Kidney (tissue), 13 donors: ENCODE measurements at regions not wholly inside any gene's neighbourhood (a gene's known extent, or its start where the extent isn't known, plus 50 kb on each side); places are given as distances from the start of the nearest gene placed in this dataset.

Source experiments
- DNase-seq, 5 donors: peaks; one replicate each; pipeline ENCODE4 v3.0.0-alpha.2; 2013 to 2020
- FAIRE-seq: peaks from 2 replicates; lab custom pipeline; 2012; peaks lifted over from hg19 to GRCh38; lab: Jason Lieb, UNC
- H3K27ac ChIP-seq, 2 donors: one replicate each; pipeline ENCODE4 v1.7.0; 2013; ENCODE audit warnings: low read depth in 2 of 2, low read length in 2 of 2, inconsistent platforms in 1 of 2
- H3K27me3 ChIP-seq: one replicate; pipeline ENCODE4 v1.7.1; 2013; ENCODE audit warnings: low read length, inconsistent platforms; ENCODE audit not compliant: control insufficient read depth, insufficient read depth
- H3K36me3 ChIP-seq, 3 donors: one replicate each; pipeline versions ENCODE4 v1.7.0 to v1.7.1; 2013; ENCODE audit warnings: low read length in 3 of 3, control low read depth in 1 of 3, inconsistent platforms in 1 of 3; ENCODE audit not compliant: insufficient read depth in 3 of 3, control insufficient read depth in 2 of 3
- H3K4me1 ChIP-seq, 3 donors: one replicate each; pipeline versions ENCODE4 v1.7.0 to v1.7.1; 2013; ENCODE audit warnings: low read length in 3 of 3, inconsistent platforms in 1 of 3, low read depth in 1 of 3; ENCODE audit not compliant: control insufficient read depth in 2 of 3, insufficient read depth in 2 of 3
- H3K4me3 ChIP-seq, 3 donors: one replicate each; pipeline versions ENCODE4 v1.7.0 to v1.8.1; 2013; ENCODE audit warnings: low read length in 3 of 3, control low read depth in 1 of 3, inconsistent platforms in 1 of 3
- H3K9ac ChIP-seq, 3 donors: one replicate each; pipeline versions ENCODE4 v1.7.0 to v1.7.1; 2013; ENCODE audit warnings: low read length in 3 of 3, control low read depth in 1 of 3, inconsistent platforms in 1 of 3
- H3K9me3 ChIP-seq, 3 donors: one replicate each; pipeline versions ENCODE4 v1.7.0 to v1.7.1; 2013; ENCODE audit warnings: low read length in 3 of 3, control low read depth in 1 of 3, inconsistent platforms in 1 of 3; ENCODE audit not compliant: control insufficient read depth in 2 of 3, insufficient read depth in 1 of 3
- intact Hi-C: fragments of 100-400 bp; cut with DNase I; formaldehyde crosslinking; loops from one replicate; pipeline ENCODE4 v1.11.1; 2022
- TF ChIP-seq, protein P1 (sequence below): IDR thresholded peaks from 3 replicates; pipeline ENCODE4 v1.5.1; 2012; ENCODE audit warnings: mild to moderate bottlenecking, moderate library complexity, borderline replicate concordance; ENCODE audit not compliant: insufficient read depth; ENCODE audit errors: extremely low read depth
- donor health status: control.
- donor health status: control.
- donor health status: control.
- donor health status: control.
- donor health status: control.
- donor health status: DM: yes; HTN: yes; CAD: no.
- donor health status: Normal renal cell carcinoma (clear cell type).

- peak in 2 of 5 donors; percentile 45 to 66 for DNase-seq
- Histone ChIP-seq H3K4me3 (no peak overlapping the region), H3K9ac (no peak overlapping the region), H3K27ac (no peak overlapping the region), H3K36me3 (no peaks in the 10 kb centered on the region), H3K9me3 (no peaks in the 10 kb centered on the region), H3K4me1 (no peaks in the 10 kb centered on the region), H3K27me3 (no peaks in the 10 kb centered on the region)
- intact Hi-C loops: no loop called here
- FAIRE-seq: no peak
- TF ChIP-seq, protein P1, sequence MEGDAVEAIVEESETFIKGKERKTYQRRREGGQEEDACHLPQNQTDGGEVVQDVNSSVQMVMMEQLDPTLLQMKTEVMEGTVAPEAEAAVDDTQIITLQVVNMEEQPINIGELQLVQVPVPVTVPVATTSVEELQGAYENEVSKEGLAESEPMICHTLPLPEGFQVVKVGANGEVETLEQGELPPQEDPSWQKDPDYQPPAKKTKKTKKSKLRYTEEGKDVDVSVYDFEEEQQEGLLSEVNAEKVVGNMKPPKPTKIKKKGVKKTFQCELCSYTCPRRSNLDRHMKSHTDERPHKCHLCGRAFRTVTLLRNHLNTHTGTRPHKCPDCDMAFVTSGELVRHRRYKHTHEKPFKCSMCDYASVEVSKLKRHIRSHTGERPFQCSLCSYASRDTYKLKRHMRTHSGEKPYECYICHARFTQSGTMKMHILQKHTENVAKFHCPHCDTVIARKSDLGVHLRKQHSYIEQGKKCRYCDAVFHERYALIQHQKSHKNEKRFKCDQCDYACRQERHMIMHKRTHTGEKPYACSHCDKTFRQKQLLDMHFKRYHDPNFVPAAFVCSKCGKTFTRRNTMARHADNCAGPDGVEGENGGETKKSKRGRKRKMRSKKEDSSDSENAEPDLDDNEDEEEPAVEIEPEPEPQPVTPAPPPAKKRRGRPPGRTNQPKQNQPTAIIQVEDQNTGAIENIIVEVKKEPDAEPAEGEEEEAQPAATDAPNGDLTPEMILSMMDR: no peak
These were observed 415.8 kb downstream of the SPATA31D1 start for GRCh38 chr9:82404196-82404870.

- intact Hi-C loops: no loop called here
- no peak overlapping the region for H3K27ac ChIP-seq
- H3K4me1 ChIP-seq: no peaks in the 10 kb centered on the region
- no peaks in the 10 kb centered on the region for H3K36me3 ChIP-seq
- H3K4me3 ChIP-seq: no peak overlapping the region
- DNase-seq (peak in 2 of 5 donors; percentile 43 to 70), FAIRE-seq (no peak)
- no peaks in the 10 kb centered on the region for H3K27me3 ChIP-seq
- no peaks in the 10 kb centered on the region for H3K9me3 ChIP-seq
- TF ChIP-seq, protein P1: no peak
- H3K9ac ChIP-seq: no peak overlapping the region
These were observed 416.3 kb downstream of the SPATA31D1 start for GRCh38 chr9:82404881-82405280.

DNA sequence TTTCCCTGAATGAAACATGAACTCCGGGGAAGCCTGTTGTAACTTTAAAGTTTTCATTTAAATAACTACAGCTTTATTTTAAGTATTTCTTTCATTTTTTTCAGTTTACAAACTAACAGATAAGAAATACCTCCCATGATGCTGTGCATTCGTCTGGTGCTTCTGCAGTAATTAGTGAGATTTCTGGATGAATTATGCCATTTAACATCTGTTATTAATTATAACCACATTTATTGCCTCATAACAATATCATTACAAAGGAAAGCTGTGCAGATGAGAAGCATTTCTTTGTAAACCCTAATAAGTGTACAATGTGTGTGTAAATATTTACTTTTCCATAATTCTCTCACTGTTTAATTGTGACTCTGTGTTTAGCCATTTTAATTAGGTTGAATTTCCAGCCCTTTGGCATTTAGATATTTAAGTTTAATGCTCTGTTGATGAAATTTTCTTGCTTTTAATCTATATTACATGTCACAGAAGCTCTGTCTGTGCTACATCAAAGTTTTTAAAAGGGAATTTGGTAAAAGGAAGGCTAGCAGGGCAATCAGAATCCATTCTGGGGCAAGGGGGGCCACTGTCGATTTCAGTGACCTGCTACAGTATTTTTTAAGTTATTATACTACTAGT is 418.0 kb downstream of the SPATA31D1 start:
- Histone ChIP-seq H3K4me3 (no peak overlapping the region), H3K4me1 (no peaks in the 10 kb centered on the region), H3K9ac (no peak overlapping the region), H3K36me3 (no peaks in the 10 kb centered on the region), H3K27me3 (no peaks in the 10 kb centered on the region), H3K9me3 (no peaks in the 10 kb centered on the region), H3K27ac (no peak overlapping the region)
- intact Hi-C loops: no loop called here
- no peak for FAIRE-seq
- DNase-seq: peak in 2 of 5 donors; percentile 15 to 43
- TF ChIP-seq, protein P1: no peak
